GM21447 (cell line): ENCODE measurements at regions not wholly inside any gene's neighbourhood (a gene's known extent, or its start where the extent isn't known, plus 50 kb on each side); places are given as distances from the start of the nearest gene placed in this dataset.

Source experiments
- ATAC-seq: cut with Tn5 transposase; IDR thresholded peaks from one replicate; pipeline ENCODE4 v1.9.1; 2021; ENCODE audit not compliant: unreplicated experiment

DNA sequence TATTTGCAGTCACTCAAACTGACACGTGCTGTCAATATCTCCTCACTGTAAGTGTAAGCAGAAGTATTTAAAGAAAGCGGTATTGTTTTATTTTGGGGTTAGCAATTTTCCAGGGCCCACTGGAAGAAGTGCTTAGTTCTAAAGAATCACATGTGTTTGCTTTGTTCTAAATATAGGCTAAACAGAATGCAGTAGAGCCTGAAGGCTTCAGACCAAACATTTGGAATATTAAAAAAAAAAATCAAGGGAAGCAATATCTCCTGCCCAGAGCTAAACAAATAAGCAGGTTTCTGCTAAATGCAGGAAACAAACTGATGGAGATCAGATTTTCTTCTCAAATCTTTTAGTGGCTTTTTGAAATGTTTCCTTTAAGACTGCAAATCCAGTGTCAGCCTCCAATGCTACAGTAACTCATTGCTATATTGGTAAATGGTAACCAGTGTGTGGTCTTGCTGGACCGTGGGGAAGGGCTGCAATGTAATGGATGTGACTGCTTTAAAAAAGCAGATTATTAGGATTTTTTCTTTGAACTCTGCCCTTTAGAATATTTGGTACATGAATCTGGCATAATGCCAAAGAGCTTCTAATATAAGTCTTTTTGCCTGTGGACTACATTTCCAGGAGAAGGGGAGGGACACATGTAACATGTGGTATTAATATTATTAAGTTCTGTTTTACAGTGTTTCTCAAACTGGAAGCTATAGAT lies 317.1 kb upstream of the FERMT1 start:
- no peak for ATAC-seq

DNA sequence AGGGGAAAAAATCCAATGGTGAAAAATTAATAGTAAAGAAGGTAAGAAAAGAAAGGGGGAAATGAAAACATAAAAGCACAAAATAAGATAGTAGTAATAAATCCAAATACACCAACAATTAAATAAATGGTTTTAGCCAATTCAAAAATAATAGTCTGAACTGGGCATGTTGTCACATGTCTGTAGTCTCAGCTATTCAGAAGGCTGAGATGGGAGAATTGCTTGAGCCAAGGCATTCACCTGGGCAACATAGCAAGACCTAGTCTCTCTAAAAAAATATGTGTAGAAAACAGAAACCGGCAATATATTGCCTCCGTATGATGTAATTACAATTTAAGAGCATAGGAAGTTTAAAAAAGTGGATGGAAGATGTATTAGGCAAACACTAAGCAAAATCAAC lies 311.3 kb upstream of the FERMT1 start:
- ATAC-seq, result no peak

DNA sequence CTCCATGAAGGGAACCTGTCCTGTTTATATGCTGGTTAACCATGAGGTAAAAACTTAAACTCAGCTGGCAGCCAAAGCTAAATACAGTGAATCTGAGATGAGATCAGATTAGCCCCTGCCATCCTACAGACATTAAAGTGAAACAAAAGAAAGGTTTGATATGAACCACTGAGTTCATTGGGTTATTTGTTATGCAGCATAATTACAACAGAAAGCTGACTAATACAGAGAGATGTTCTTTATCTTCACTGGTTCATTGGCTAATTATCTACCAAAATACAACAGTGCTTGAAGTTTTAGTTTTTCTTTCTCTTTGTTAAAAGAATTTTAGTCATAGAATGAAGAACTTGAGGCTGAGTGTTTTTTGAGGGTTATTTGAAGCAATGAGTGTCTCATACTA lies 307.6 kb upstream of the FERMT1 start:
- no peak for ATAC-seq

DNA sequence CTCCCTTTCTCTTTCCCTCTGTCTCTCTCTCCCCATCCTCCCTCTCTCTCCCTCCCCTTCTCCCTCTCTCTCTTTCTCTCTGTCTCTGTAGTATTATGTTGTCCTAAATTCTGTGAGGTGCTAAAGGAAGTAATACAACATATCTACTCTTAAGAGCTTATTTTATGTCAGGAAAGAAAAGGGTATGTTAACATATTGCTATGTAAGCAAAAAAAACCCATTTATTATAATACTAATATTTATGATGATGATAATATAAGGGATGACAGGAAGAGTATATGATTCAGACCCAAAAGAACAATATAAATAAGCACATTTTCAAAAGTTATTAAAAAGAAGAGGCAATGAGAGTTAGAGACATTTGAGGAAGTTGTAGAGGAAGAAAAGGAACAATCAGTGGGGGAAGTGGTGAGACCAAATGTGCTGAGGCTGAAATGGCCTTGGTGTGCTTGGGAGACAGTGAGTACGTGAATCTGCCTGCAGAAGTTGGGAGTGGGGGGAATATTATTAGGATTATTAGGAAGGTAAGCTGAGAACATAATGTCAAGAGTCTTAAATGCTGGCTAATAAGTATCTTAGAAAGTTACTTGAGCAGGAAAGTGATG lies 303.6 kb upstream of the FERMT1 start:
- no peak for ATAC-seq

DNA sequence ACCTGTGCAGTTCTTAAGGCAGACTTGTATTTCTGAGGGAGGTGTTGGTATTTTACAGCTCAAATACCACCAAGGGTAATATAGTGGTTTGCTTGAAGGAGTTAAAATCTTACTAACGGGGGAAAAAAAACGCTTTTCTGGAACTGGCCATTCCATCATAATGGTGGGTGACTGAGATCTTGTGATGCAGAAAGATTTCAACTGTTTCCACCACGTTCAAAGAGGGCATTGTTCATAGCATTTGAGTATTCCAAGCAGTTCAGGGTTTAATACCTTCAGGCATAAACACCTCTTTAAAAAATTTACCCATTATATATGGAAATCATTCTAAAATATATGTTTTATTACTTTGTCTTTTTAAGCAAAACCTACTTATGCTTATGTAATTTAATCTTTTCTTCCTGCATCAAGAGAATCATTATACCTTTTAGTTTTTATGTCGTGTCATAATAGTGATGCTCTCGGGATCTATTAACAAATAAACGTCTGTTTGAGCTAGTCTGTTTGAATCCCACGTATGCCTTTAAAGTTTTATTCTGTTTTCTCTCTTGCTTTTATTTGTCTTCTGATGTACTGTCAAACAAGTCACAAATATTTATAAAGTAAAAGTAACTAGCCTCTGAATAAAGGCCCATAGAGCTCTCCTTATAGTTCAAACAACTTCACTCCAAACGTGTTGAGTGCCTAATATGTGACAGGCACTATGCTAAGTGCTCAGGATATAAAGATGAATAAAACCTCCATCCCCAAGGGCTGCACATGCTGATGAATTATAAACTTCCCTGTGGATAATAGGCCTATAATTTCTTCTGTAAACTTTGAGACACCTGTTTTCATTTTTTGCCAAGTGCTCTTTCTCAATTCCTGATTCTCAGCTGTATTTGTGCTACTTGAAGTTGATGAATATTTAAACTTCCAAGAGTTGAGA lies 298.8 kb upstream of the FERMT1 start:
- ATAC-seq, result no peak

DNA sequence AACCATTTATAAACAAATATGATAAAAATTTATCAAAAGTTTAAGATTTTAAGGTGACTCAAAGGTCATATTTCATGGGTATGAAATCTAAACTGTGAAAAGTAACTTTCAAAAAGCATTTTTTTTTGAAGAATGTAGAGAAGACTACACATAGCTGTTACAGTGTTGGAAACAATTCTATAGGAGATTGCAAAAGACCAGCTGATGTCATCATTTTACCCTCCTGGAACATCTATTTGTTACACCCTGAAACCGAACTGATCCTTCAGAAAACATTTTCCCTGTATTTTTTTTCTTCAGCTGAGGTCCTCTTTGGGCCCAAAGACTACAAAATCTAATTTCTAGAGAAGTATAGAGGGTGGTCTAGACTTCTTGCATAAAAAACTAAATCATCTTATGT lies 297.5 kb upstream of the FERMT1 start:
- no peak for ATAC-seq

DNA sequence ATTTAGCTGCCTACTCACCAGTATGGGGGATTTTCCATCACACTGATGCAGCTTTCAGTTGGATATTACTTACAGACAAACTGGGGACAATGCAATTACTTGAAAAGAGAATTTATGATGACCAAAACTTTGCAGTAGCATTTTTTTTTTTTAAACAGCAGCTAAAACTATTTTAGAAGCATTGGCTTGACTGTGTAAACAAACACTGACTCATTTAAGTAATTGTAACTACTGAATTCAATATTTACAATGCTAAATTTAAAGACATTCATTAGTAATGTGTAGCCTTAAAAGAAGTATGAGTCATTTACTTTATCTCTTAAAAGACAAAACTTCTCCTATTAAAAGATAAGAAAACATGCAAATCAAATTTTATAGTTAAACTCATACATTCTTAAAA lies 295.9 kb upstream of the FERMT1 start:
- ATAC-seq, result no peak

DNA sequence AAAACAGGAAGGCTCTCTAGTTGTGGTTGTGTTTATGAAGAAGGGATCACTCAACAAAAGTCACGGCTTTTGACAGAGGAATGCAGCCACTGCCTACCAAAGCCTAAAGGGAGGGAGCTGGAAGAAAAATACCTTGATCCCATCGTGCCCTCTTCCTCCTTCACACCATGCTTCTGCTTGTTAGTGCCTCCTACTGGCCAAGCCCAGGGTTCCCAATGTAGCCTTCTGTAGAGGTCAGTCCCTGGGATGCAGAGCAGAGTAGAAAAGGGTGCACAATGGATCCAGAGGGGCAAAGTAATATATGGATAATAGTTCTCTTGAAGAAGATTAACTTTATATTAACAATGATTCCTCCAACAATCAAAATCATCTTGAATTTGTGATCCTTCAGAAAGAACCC lies 293.5 kb upstream of the FERMT1 start:
- no peak for ATAC-seq

DNA sequence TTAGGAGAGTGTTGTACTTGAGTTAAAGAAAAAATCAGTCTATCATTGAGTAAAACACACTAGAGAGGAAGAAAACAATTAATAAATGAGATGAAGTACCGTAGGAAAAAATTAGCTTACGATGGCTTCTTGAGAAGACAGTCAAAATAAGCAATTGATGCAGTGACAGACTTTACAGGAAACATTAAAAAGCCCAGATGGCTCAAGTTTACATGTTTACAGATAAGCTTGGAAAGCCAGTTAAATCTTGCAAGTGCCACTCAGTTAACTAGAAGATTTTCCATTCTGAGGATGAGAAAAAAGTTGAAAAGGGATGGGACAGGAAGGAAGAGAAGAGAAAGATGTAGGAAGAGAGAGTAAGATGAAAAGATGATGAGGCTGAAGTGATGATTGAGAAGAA lies 288.8 kb upstream of the FERMT1 start:
- no peak for ATAC-seq

DNA sequence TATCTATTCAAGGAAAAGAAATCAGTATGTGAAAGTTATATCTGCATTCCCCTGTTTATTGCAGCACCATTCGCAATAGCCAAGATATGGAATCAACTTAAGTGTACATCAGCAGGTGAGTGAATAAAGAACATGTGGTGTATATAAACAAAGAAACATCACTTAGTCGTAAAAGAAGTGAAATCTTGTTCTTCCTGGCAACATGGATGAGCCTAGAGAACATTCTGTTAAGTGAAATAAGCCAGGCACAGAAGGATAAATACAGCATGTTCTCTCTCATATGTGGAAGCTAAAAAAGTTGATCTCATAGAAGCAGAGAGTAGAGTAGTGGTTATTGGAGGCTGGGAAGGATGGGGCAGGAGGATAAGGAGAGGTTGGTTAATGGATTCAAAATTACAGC lies 287.9 kb upstream of the FERMT1 start:
- ATAC-seq, result no peak

DNA sequence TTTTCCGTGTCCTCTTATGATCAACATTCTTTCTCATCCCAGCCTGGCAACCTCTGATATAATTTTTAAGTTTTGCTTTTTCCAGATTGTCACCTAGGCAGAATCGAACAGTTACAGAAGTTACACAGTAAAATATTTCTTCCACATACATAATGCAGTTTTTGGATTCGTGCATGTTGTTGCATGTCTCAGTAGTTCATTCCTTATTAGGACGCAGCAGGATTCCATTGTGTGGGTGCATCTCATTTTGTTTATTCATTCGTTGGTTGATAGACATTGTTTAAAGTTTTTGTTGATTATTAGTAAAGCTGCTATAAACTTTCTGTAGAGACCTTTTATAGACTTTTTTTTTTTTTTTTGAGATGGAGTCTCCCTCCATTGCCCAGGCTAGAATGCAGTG lies 284.3 kb upstream of the FERMT1 start:
- no peak for ATAC-seq

DNA sequence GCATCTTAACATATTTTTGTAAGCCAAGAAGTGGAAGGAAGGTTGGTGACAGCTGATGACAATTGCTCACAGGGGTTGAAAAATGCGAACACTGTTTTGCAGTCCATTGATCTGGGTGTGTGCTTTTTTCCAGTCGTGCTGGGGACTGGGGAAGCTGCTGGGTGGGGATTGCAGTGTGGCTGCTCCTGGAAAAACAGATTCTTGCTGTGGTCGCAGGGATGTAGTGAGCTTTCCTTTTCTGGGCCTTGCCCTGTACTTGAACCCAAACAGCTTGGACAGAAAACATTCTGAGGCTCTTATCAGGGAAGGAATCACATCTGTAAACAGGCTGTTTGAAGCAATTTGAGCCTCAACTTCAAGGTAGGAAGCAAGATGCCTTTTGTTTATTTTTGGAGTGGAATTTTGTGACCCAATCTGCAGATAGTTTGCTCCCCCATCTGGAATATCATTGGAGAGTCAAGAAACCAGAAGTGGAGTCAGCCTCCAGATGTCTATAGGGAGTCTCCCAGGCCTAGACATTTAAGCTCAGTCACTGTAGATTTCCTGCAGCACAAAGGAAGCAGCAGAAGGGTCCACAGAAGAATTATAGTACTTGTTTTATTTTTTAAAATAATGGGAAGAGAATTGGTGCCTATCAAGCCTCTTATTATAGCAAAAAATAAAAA lies 279.2 kb upstream of the FERMT1 start:
- ATAC-seq, result no peak

DNA sequence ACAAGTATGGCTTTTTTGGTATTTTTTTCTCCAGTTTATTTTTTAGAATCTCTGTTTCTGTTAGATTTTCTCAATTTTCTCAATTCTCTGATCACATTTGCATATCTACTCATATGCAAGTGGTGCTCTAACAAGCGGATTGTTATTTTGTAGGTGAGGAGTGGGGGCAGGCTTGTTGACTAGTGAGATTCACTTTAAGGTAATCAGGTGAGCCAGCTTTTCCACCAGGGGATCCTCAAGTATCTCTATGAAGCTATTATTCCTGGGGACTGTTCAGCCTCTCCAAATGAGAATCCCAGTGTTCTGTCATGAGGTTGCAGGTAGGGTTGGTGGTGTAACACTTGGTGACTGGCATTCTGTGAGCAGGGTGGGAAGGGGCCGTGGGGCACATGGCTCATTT lies 274.3 kb upstream of the FERMT1 start:
- ATAC-seq, result no peak

DNA sequence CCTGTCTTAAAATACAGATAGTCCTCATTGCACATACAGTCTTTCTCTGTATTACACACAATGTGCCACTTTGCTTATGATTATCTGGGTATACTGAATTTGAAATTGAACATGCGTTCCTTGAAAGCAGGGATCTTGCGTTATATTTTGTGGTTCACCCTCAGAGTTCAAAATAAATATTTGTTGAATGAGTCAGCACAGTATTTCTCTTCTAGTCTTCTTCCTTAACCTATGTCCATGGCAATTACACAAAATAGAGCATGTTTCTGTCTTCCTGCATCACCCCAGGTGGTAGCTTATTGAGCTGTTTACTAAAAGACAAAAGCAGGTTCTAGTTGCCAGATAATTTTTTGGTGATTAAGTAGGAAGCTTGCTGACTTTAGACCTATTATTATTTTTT lies 272.9 kb upstream of the FERMT1 start:
- no peak for ATAC-seq

DNA sequence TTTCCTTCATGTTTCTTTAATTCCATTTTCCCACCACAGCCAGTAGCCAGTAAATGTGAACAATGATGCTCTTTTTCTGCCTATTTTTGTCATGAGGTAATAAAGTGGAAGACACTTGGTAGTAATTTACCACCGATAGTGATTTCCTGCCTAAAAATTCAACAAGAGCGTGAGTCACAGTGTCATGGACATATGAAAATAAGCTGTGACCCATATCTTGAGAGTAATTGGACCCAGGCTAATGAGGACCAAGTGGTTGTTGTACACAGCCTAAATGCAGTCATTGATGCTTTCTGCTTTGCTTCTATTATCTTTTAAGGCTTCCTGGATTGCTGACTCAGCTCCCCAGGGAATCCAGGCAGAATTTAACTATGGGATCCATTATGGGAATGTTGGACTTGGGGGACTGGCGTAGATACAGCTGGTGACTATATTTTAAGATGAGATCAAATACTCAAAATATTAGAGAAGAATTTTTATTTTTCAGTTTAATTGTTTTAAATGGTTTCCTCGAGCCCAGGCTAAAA lies 265.9 kb upstream of the FERMT1 start:
- no peak for ATAC-seq

DNA sequence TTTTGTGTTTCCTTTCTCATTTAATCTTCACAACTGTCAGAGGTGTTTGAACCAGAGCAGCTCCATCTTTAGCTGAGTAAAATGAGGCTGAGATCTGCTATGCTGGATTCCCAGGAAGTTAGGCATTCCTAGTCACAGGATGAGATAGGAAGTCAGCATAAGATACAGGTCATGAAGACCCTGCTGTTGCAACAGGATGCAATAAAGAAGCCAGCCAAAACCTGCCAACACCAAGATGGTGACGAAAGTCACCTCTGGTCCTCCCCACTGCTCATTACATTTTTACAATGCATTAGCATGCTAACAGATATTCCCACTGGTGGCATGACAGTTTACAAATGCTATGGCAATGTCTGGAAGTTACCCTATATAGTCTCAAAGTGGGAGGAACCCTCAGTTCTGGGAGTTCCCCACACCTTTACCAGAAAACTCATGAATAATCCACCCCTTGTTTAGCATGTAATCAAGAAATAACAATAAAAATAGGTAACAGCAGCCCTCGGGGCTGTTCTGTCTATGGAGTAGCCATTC lies 262.2 kb upstream of the FERMT1 start:
- no peak for ATAC-seq

DNA sequence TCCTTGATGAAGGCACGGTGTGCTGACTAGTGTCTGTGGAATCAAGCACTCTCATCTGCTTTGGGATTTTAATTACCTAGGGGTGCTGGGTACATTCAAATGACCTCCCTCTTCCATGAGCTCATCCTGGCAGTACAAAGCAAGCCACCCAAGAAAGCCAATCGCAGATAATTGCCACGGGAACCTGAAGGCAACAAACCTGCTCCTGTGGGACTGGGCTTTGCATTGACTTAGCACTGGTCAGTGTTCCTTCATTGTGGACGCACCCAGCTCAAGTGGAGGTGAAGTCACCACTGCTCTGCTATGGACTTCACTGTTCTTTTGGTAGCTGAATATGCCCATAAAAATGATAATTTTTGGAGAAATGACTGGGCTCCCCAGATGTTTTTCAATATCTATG lies 261.6 kb upstream of the FERMT1 start:
- no peak for ATAC-seq

DNA sequence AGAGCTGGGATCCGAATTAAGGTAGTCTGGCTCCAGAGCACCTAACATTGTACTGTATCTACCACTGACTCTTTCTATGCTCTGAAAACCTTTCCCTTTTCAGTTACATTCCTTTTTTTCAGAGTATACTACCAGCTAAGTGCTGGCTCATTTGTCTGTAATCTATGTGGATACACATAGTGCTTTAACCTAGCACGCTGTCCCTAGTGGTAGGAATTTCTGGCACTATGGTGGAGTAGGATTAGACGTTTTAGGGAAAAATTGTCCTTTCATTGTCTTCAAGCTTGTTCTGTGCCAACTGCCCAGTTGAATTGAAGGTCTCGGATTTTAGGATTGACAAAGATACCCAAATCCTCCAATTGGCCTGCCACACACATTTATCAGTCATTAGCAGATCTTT lies 259.1 kb upstream of the FERMT1 start:
- ATAC-seq, result no peak

DNA sequence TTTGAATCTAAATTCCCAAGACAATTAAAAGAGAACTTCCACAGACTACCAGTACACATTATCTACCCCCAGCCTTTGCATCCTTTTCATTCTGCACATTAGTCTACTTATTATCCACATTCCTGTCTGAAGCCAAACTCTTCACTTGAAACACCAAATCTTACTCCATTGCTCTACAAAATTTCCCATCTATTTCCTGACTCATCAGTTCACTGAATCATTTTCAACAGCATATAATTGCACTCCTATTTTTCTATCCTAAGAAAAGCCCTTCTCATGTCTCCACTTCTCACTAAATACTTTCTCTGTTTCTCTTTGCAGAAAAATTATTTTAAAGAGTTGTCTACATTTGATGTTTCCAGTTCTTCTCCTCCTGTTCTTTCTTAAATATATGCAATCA lies 239.4 kb upstream of the FERMT1 start:
- ATAC-seq, result no peak

DNA sequence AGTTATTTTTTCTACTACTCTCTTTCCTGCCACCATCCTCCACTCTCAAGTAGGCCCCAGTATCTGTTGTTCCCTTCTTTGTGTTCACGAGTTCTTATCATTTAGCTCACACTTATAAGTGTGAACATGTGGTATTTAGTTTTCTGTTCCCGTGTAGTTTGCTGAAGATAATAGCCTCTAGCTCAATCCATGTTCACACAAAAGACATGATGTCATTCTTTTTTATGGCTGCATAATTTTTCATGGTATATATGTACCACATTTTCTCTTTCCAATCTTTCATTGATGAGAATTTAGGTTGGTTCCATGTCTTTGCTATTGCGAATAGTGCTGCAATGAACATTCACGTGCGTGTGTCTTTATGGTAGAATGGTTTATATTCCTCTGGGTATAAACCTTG lies 237.9 kb upstream of the FERMT1 start:
- ATAC-seq, result no peak
